PC-9 (cell line): ENCODE measurements at regions not wholly inside any gene's neighbourhood (a gene's known extent, or its start where the extent isn't known, plus 50 kb on each side); places are given as distances from the start of the nearest gene placed in this dataset.

Experiments used
- BruUV-seq: library from RNA; stranded (reverse); fragments of 400-500 nt; replicated peaks from 2 replicates; lab custom pipeline; 2021; lab: Mats Ljungman, UMichigan
- CTCF ChIA-PET: fragments of 300-600 bp; sonication (Branson Sonifier 250); formaldehyde crosslinking; loops from one replicate; lab custom pipeline; 2022; ENCODE audit warnings: antibody characterized with exemption; lab: Charles Lee
- POLR2A ChIA-PET: fragments of 300-600 bp; sonication (Branson Sonifier 250); formaldehyde crosslinking; loops from one replicate; lab custom pipeline; 2022; ENCODE audit warnings: antibody characterized with exemption; ENCODE audit not compliant: unreplicated experiment; lab: Charles Lee
- DNase-seq, 2 experiments: peaks; one replicate each; pipeline versions ENCODE4 v3.0.0 to v3.0.0-alpha.2; 2015 to 2022; ENCODE audit warnings: mixed read lengths in 1 of 2
- H2AFZ ChIP-seq: fragments of 200-600 bp; sonication (generic); 2 replicates; pipeline ENCODE4 v1.8.1; 2017; ENCODE audit warnings: antibody characterized with exemption
- H3F3A ChIP-seq: fragments of 200-600 bp; sonication (generic); 2 replicates; pipeline ENCODE4 v1.8.1; 2017; ENCODE audit warnings: antibody characterized with exemption, mild to moderate bottlenecking, low read depth; ENCODE audit not compliant: insufficient read depth
- H3K27ac ChIP-seq: fragments of 200-600 bp; sonication (generic); 2 replicates; pipeline ENCODE4 v1.6.1; 2016; ENCODE audit warnings: mixed run types
- H3K27me3 ChIP-seq: fragments of 200-600 bp; sonication (generic); 2 replicates; pipeline ENCODE4 v1.6.1; 2016; ENCODE audit warnings: low read depth, mixed run types; ENCODE audit not compliant: insufficient read depth
- H3K36me3 ChIP-seq: fragments of 200-600 bp; sonication (generic); 2 replicates; pipeline ENCODE4 v1.6.1; 2016; ENCODE audit warnings: low read depth, mixed run types
- H3K4me1 ChIP-seq: fragments of 200-600 bp; sonication (generic); replicated peaks from 2 replicates; pipeline ENCODE4 v1.6.1; 2016; ENCODE audit warnings: mixed run types; ENCODE audit not compliant: insufficient read depth
- H3K4me2 ChIP-seq: fragments of 200-600 bp; sonication (generic); 2 replicates; pipeline ENCODE4 v1.6.1; 2017; ENCODE audit warnings: mixed run types
- H3K4me3 ChIP-seq: fragments of 200-600 bp; sonication (generic); 2 replicates; pipeline ENCODE4 v1.6.1; 2016; ENCODE audit warnings: mixed run types
- H3K79me2 ChIP-seq: fragments of 200-600 bp; sonication (generic); 2 replicates; pipeline ENCODE4 v1.6.1; 2017; ENCODE audit warnings: low read depth, mixed run types
- H3K9me2 ChIP-seq: fragments of 200-600 bp; sonication (generic); 2 replicates; pipeline ENCODE4 v1.8.1; 2017; ENCODE audit warnings: mild to moderate bottlenecking; ENCODE audit not compliant: insufficient read depth
- H3K9me3 ChIP-seq: fragments of 200-600 bp; sonication (generic); 2 replicates; pipeline ENCODE4 v1.8.1; 2016; ENCODE audit warnings: low read depth; ENCODE audit not compliant: insufficient read depth
- H4K20me1 ChIP-seq: fragments of 200-600 bp; sonication (generic); 2 replicates; pipeline ENCODE4 v1.8.1; 2017; ENCODE audit not compliant: insufficient read depth
- EZH2 ChIP-seq: fragments of 200-600 bp; sonication (generic); IDR thresholded peaks from 2 replicates; pipeline ENCODE4 v1.8.0; 2017; ENCODE audit warnings: antibody characterized with exemption, low read depth
- intact Hi-C: fragments of 100-400 bp; cut with micrococcal nuclease; formaldehyde crosslinking; loops from one replicate; pipeline ENCODE4 v1.10.0; 2022; ENCODE audit not compliant: unreplicated experiment
- TF ChIP-seq, protein P1 (sequence below): fragments of 200-600 bp; sonication (generic); conservative IDR thresholded peaks from 2 replicates; pipeline ENCODE4 v1.6.1; 2017; ENCODE audit warnings: mixed run types, antibody characterized with exemption, mild to moderate bottlenecking, moderate library complexity

DNA sequence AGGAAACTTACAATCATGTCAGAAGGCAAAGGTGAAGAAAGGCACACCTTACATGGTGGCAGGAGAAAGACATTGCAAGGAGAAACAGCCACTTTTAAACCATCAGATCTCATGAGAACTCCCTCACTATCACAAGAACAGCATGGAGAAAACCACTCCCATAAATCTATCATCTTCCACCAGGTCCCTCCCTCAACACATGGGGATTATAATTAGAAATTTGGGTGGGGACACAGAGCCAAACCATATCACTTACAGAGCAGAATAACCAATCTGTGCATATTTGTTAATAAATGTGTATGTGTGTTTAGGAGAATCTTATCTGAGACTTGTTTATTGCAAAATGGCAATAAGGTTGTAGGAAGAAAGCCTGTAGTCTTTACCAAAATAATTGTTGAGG is 205.2 kb upstream of the ANO3 start:
- Histone ChIP-seq H3K36me3 (no peaks in the 10 kb centered on the region), H3K4me2 (no peak overlapping the region), H3K27me3 (no peaks in the 10 kb centered on the region), H3F3A (no peaks in the 10 kb centered on the region), H3K9me3 (no peaks in the 10 kb centered on the region), H3K27ac (no peak overlapping the region), H3K4me1 (no peaks in the 10 kb centered on the region), H3K4me3 (no peak overlapping the region), H3K9me2 (no peaks in the 10 kb centered on the region), H3K79me2 (no peaks in the 10 kb centered on the region), H4K20me1 (no peaks in the 10 kb centered on the region), H2AFZ (no peak overlapping the region)
- TF ChIP-seq, protein P1, sequence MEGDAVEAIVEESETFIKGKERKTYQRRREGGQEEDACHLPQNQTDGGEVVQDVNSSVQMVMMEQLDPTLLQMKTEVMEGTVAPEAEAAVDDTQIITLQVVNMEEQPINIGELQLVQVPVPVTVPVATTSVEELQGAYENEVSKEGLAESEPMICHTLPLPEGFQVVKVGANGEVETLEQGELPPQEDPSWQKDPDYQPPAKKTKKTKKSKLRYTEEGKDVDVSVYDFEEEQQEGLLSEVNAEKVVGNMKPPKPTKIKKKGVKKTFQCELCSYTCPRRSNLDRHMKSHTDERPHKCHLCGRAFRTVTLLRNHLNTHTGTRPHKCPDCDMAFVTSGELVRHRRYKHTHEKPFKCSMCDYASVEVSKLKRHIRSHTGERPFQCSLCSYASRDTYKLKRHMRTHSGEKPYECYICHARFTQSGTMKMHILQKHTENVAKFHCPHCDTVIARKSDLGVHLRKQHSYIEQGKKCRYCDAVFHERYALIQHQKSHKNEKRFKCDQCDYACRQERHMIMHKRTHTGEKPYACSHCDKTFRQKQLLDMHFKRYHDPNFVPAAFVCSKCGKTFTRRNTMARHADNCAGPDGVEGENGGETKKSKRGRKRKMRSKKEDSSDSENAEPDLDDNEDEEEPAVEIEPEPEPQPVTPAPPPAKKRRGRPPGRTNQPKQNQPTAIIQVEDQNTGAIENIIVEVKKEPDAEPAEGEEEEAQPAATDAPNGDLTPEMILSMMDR = no peak
- TF ChIP-seq EZH2 = no peak
- ChIA-PET CTCF (no interaction called here), POLR2A (no interaction called here)
- DNase-seq = no peak
- intact Hi-C loops = no loop called here
- no TSS peak for BruUV-seq

- H3K9me3 ChIP-seq = no peaks in the 10 kb centered on the region
- H3K9me2 ChIP-seq = no peaks in the 10 kb centered on the region
- no peaks in the 10 kb centered on the region for H3K4me1 ChIP-seq
- H2AFZ ChIP-seq = no peak overlapping the region
- no peak for DNase-seq
- ChIA-PET POLR2A (no interaction called here), CTCF (no interaction called here)
- no peak overlapping the region for H3K4me3 ChIP-seq
- no peak overlapping the region for H3K4me2 ChIP-seq
- no peaks in the 10 kb centered on the region for H3F3A ChIP-seq
- no peaks in the 10 kb centered on the region for H3K27me3 ChIP-seq
- no peaks in the 10 kb centered on the region for H4K20me1 ChIP-seq
- TF ChIP-seq, protein P1 = no peak
- no peak for TF ChIP-seq EZH2
- BruUV-seq = no TSS peak
- no peak overlapping the region for H3K27ac ChIP-seq
- no peaks in the 10 kb centered on the region for H3K79me2 ChIP-seq
- intact Hi-C loops = no loop called here
- H3K36me3 ChIP-seq = no peaks in the 10 kb centered on the region
These were observed 204.6 kb upstream of the ANO3 start for GRCh38 chr11:26127336-26127735.

DNA sequence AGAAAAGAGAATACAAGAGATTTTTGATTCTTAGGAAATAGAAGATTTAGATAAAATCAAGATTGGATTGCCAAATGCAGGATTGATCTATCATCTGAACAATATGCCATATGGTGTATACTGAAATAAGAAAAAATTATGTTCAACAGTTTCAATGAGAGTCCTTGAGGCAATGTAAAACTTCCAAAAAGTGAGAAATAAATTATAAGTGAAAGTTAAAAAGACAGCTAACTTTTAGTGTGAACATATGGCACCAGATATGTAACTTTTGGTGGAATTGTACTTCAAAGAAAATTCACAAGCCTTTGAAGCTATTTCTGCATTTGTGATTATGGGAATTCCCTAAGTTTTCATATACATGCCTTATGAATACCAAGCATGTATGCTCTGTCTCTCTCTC is 200.5 kb upstream of the ANO3 start:
- Histone ChIP-seq H3K9me3 (no peaks in the 10 kb centered on the region), H3K4me3 (no peak overlapping the region), H3F3A (no peaks in the 10 kb centered on the region), H3K4me1 (no peaks in the 10 kb centered on the region), H3K4me2 (no peak overlapping the region), H3K9me2 (no peaks in the 10 kb centered on the region), H3K27ac (no peak overlapping the region), H3K36me3 (no peaks in the 10 kb centered on the region), H4K20me1 (no peaks in the 10 kb centered on the region), H3K27me3 (no peaks in the 10 kb centered on the region), H3K79me2 (no peaks in the 10 kb centered on the region), H2AFZ (no peak overlapping the region)
- ChIA-PET POLR2A (no interaction called here), CTCF (no interaction called here)
- DNase-seq = no peak
- TF ChIP-seq, protein P1 = no peak
- no peak for TF ChIP-seq EZH2
- BruUV-seq = no TSS peak
- intact Hi-C loops = loop anchor here (10.0 kb wide), 1 partner anchor 147 kb away; no protein-coding TSS in a partner anchor
